BE2C (cell line): ENCODE measurements at regions not wholly inside any gene's neighbourhood (a gene's known extent, or its start where the extent isn't known, plus 50 kb on each side); places are given as distances from the start of the nearest gene placed in this dataset.

ENCODE experiments used
- DNase-seq: peaks from one replicate; pipeline ENCODE4 v3.0.0-alpha.2; 2020
- H3K27me3 ChIP-seq: fragments of 250-450 bp; sonication (Bioruptor Pico); 2 replicates; pipeline ENCODE4 v1.5.1; 2020; ENCODE audit warnings: mild to moderate bottlenecking
- H3K36me3 ChIP-seq: fragments of 250-450 bp; sonication (Bioruptor Pico); 2 replicates; pipeline ENCODE4 v1.5.1; 2020; ENCODE audit warnings: mild to moderate bottlenecking
- H3K4me1 ChIP-seq: fragments of 250-450 bp; sonication (Bioruptor Pico); 2 replicates; pipeline ENCODE4 v1.5.1; 2020
- H3K4me3 ChIP-seq: 2 replicates; pipeline ENCODE4 v1.5.1; 2011; ENCODE audit warnings: low read depth, low read length
- H3K9me3 ChIP-seq: fragments of 250-450 bp; sonication (Bioruptor Pico); 2 replicates; pipeline ENCODE4 v1.5.1; 2020
- TF ChIP-seq, protein P1 (sequence below): IDR thresholded peaks from 2 replicates; pipeline ENCODE4 v1.5.1; 2012; ENCODE audit warnings: mild to moderate bottlenecking, low read depth, low read length

DNA sequence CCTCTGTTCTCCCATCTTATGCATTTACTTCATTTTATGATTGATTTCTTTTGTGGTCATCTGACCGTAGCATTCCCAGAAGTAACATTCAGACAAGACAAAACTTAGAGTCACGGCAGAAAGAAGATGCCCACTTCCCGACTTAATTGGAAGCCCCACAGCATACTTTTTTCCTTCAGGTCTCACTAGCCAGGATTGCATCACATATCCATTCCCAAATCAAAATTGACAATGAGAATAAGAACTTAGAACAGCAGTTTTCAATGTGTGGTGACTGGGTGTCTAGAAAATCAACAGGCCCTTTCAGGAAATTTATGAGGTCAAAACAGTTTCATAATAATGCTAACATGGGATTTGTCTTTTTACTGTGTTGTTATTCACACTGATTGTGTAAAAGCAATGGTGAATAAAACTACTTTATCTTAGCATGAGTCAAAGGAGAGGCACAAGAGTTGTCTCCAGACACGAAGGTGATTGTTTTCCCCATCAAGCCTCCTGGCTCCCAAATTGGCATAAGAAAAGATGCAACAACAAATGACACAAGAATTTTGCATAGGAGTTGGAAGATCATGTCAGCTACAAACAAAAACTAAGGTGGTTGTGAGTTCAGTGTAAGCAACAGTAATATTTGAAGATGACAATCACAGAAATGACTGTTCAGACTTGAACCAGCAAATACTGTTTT, 493.9 kb downstream of the HTR7 start:
- H3K36me3 ChIP-seq, result no peaks in the 10 kb centered on the region
- no peak overlapping the region for H3K4me3 ChIP-seq
- H3K27me3 ChIP-seq, result no peaks in the 10 kb centered on the region
- TF ChIP-seq, protein P1, sequence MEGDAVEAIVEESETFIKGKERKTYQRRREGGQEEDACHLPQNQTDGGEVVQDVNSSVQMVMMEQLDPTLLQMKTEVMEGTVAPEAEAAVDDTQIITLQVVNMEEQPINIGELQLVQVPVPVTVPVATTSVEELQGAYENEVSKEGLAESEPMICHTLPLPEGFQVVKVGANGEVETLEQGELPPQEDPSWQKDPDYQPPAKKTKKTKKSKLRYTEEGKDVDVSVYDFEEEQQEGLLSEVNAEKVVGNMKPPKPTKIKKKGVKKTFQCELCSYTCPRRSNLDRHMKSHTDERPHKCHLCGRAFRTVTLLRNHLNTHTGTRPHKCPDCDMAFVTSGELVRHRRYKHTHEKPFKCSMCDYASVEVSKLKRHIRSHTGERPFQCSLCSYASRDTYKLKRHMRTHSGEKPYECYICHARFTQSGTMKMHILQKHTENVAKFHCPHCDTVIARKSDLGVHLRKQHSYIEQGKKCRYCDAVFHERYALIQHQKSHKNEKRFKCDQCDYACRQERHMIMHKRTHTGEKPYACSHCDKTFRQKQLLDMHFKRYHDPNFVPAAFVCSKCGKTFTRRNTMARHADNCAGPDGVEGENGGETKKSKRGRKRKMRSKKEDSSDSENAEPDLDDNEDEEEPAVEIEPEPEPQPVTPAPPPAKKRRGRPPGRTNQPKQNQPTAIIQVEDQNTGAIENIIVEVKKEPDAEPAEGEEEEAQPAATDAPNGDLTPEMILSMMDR, result no peak
- no peaks in the 10 kb centered on the region for H3K9me3 ChIP-seq
- no peak for DNase-seq
- no peaks in the 10 kb centered on the region for H3K4me1 ChIP-seq

DNA sequence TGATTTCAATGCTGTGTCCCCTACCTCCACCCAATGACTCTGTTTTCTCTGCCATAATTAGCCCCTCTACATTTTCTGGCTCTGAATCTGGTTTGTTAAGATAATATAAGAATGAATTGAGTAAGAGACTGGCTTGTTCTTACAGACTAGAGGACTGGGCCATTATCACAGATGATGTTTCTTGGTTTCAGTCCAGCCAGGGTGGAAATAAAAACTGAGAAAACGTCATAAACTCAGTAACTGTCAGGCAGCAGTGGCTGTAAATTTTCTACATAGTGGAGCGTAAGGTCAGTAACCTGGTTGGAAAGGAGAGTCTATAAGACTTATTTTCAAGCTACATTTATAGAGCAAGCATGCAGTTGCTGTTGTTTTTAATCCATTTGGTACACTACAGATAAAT, 485.4 kb downstream of the HTR7 start:
- Histone ChIP-seq H3K9me3 (no peaks in the 10 kb centered on the region), H3K4me1 (no peaks in the 10 kb centered on the region), H3K27me3 (no peaks in the 10 kb centered on the region), H3K4me3 (no peak overlapping the region), H3K36me3 (no peaks in the 10 kb centered on the region)
- TF ChIP-seq, protein P1, result no peak
- DNase-seq, result no peak

DNA sequence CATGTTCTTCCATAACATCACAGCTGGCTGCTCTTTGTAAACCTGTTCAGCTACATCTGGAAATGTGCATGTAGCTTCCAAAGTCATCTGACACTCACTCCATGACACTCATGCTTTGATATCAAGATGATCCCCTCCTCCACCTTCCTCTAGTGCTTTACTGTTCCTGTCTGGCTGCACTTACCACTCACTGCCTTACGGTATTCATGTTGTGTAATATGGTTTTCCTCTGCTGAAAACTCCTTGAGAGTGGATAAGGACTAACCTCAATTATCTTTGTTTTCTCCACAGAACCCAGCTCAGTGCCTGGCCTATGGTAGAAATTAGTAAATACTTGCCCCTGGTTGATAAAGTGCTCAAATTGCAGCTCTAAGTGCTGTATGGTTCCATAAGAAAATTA, 483.9 kb downstream of the HTR7 start:
- Histone ChIP-seq H3K4me3 (no peak overlapping the region), H3K27me3 (no peaks in the 10 kb centered on the region), H3K4me1 (no peaks in the 10 kb centered on the region), H3K36me3 (no peaks in the 10 kb centered on the region), H3K9me3 (no peaks in the 10 kb centered on the region)
- no peak for DNase-seq
- TF ChIP-seq, protein P1, result no peak

DNA sequence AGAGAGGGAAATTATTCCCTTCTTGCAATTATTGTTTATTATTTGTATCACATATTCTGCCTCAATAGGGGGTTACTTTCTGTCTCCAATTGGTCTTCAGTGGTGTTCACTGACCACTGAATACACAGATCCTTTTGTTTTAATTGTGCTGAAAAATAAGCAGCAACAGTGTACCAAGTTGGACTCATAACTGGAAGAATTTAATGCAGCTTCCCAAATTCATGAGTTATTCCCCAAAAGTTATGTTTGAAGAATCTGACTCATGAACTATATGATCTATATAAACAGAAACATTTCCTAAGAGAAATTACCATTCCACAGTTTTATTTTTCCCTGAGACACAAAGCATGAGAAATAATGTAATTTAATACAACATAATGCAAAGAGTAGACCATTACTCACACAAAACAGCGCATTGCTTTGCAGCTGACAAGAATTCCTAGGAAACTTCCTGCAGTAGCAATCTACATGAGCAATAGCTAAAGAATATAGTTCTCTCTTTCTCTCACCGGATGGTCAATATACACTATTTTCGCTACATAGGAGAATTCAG, 479.2 kb downstream of the HTR7 start:
- H3K36me3 ChIP-seq, result no peaks in the 10 kb centered on the region
- no peak for DNase-seq
- H3K4me1 ChIP-seq, result no peaks in the 10 kb centered on the region
- H3K4me3 ChIP-seq, result no peak overlapping the region
- TF ChIP-seq, protein P1, result no peak
- no peaks in the 10 kb centered on the region for H3K27me3 ChIP-seq
- H3K9me3 ChIP-seq, result no peaks in the 10 kb centered on the region

DNA sequence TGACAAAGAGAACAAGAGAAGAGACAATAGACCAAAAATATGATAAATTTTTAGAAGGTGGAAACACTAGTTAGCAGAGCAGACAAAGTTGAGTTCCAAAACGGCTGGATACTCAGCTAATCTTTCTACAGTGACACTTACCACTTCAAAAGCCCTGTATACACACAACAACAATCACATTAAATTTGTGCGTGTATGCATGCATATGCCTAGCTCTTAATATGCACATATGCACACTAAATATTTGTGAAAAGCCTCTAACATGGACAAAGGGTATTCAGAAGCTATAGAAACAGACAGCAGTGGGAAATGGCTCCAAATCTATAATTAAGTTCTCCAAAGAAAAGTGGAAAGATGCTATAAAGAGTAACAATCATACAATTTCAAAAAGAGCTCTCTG, 476.4 kb downstream of the HTR7 start:
- Histone ChIP-seq H3K4me1 (no peaks in the 10 kb centered on the region), H3K4me3 (no peak overlapping the region), H3K9me3 (no peaks in the 10 kb centered on the region), H3K27me3 (no peaks in the 10 kb centered on the region), H3K36me3 (no peaks in the 10 kb centered on the region)
- DNase-seq, result no peak
- TF ChIP-seq, protein P1, result no peak

DNA sequence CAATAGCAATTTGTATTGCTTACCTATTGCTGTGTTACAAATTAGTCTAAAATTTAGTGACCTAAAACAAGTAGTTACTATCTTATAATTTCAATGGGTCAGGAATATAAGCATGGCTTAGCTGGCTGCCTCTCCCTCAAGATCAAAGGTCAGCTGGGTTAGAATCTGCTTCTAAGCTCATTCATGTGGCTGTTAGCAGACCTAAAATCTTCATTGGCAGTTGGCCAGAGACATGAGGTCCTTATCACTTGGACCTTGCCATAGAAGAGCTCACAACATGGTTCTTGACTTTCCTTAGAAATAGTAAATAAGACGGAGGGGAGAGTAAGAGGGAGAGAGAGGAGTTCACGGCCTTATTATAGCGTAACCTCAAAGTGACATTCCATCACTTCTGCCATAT, 468.0 kb downstream of the HTR7 start:
- no peaks in the 10 kb centered on the region for H3K27me3 ChIP-seq
- no peaks in the 10 kb centered on the region for H3K36me3 ChIP-seq
- H3K9me3 ChIP-seq, result no peaks in the 10 kb centered on the region
- TF ChIP-seq, protein P1, result no peak
- no peak for DNase-seq
- H3K4me1 ChIP-seq, result no peaks in the 10 kb centered on the region
- H3K4me3 ChIP-seq, result no peak overlapping the region
